ENCODE measurements at regions not wholly inside any gene's neighbourhood (a gene's known extent, or its start where the extent isn't known, plus 50 kb on each side); places are given as distances from the start of the nearest gene placed in this dataset.

GRCh38 chr6:163889904-163890514 is 475.5 kb downstream of the QKI start:
- TF ChIP-seq CTCF (IDR thresholded peaks at IDR 0.05) (no peak), POLR2A (IDR thresholded peaks at IDR 0.05) (no peak)
